HepG2 (cell line): ENCODE measurements at regions not wholly inside any gene's neighbourhood (a gene's known extent, or its start where the extent isn't known, plus 50 kb on each side); places are given as distances from the start of the nearest gene placed in this dataset.

Experiments used
- ATAC-seq: fragments of 200-7000 bp; cut with Tn5 transposase; 3 replicates; pipeline ENCODE4 v1.9.1; 2020; ENCODE audit warnings: mild to moderate bottlenecking, moderate library complexity
- BruUV-seq: library from RNA; stranded (reverse); fragments of 400-500 nt; replicated peaks from 2 replicates; lab custom pipeline; 2021; lab: Mats Ljungman, UMichigan
- CTCF ChIA-PET: fragments of 300-600 bp; formaldehyde crosslinking; extraction: SDS; loops from one replicate; lab custom pipeline; 2021; ENCODE audit warnings: low total read pairs, inconsistent platforms, low intra/inter-chr PET ratio; lab: Yijun Ruan, JAX
- POLR2A ChIA-PET: fragments of 350-600 bp; sonication (Branson Sonifier 250); formaldehyde crosslinking; loops from one replicate; lab custom pipeline; 2020; ENCODE audit warnings: antibody characterized with exemption, inconsistent platforms; lab: Yijun Ruan, JAX
- DNase-seq: peaks from one replicate; pipeline ENCODE4 v3.0.0-alpha.2; 2015; ENCODE audit warnings: low spot score
- FAIRE-seq: peaks from 3 replicates; lab custom pipeline; 2011; peaks lifted over from hg19 to GRCh38; lab: Jason Lieb, UNC
- H2AFZ ChIP-seq: one replicate; pipeline ENCODE4 v1.6.1; 2011; ENCODE audit warnings: low read length, inconsistent platforms
- H3K27ac ChIP-seq: fragments of 300-600 bp; 3 replicates; pipeline ENCODE4 v1.8.0; 2011; ENCODE audit warnings: mixed run types, mild to moderate bottlenecking, mixed read lengths, low read length, inconsistent platforms; ENCODE audit not compliant: insufficient read depth; ENCODE audit errors: extremely low read length
- H3K27me3 ChIP-seq, 2 experiments: fragments of 200-600 bp in 1 of 2; 2 replicates in 1 of 2; 3 replicates in 1 of 2; pipeline versions ENCODE4 v1.6.0 to v1.8.0; 2011; ENCODE audit warnings: low read length in 2 of 2, mild to moderate bottlenecking in 2 of 2, moderate library complexity in 2 of 2, inconsistent platforms in 1 of 2; ENCODE audit not compliant: insufficient read depth in 2 of 2, control insufficient read depth in 1 of 2
- H3K36me3 ChIP-seq, 2 experiments: fragments of 200-600 bp in 1 of 2; replicated peaks in 1 of 2; 2 replicates in 1 of 2; 3 replicates in 1 of 2; pipeline versions ENCODE4 v1.5.1 to v1.8.0; 2011; ENCODE audit warnings: low read length in 2 of 2, inconsistent platforms in 1 of 2; ENCODE audit not compliant: insufficient read depth in 2 of 2, control insufficient read depth in 1 of 2
- H3K4me1 ChIP-seq: 2 replicates; pipeline ENCODE4 v1.5.1; 2012; ENCODE audit warnings: low read length, inconsistent platforms; ENCODE audit not compliant: insufficient read depth
- H3K4me2 ChIP-seq: 2 replicates; pipeline ENCODE4 v1.6.0; 2011; ENCODE audit warnings: low read depth, low read length, inconsistent platforms
- H3K4me3 ChIP-seq, 3 experiments: fragments of 200-600 bp in 1 of 3; sonication (generic), shearing (Covaris generic) in 1 of 3; replicated peaks in 1 of 3; 2 replicates each; pipeline ENCODE4 v1.5.1; 2011 to 2016; ENCODE audit warnings: low read length in 3 of 3, inconsistent platforms in 2 of 3, low read depth in 2 of 3, mild to moderate bottlenecking in 2 of 3, control low read depth in 1 of 3, mixed read lengths in 1 of 3; ENCODE audit not compliant: insufficient read depth in 1 of 3
- H3K79me2 ChIP-seq: one replicate; pipeline ENCODE4 v1.6.1; 2011; ENCODE audit warnings: low read length, inconsistent platforms; ENCODE audit not compliant: insufficient read depth
- H3K9ac ChIP-seq: 2 replicates; pipeline ENCODE4 v1.6.0; 2011; ENCODE audit warnings: mild to moderate bottlenecking, low read depth, low read length, inconsistent platforms; ENCODE audit not compliant: insufficient read depth
- H3K9me3 ChIP-seq: 2 replicates; pipeline ENCODE4 v1.5.1; 2012; ENCODE audit warnings: mild to moderate bottlenecking, low read length
- H4K20me1 ChIP-seq: 2 replicates; pipeline ENCODE4 v1.6.0; 2011; ENCODE audit warnings: inconsistent platforms, mild to moderate bottlenecking, low read length, moderate library complexity; ENCODE audit not compliant: insufficient read depth
- ATF7 ChIP-seq, 2 experiments: fragments of 450-650 bp in 1 of 2; sonication (generic) in 1 of 2; formaldehyde crosslinking in 1 of 2; IDR thresholded peaks; 2 replicates each; pipeline versions ENCODE4 v1.4.0 to v1.6.1; 2016 to 2020; ENCODE audit warnings: antibody characterized with exemption in 1 of 2, mild to moderate bottlenecking in 1 of 2, missing genetic modification reagents in 1 of 2
- DDIT3 ChIP-seq: sonication (generic); formaldehyde crosslinking; IDR thresholded peaks from 2 replicates; pipeline ENCODE4 v1.4.0; 2020; ENCODE audit warnings: mild to moderate bottlenecking, missing genetic modification reagents
- GMEB2 ChIP-seq: IDR thresholded peaks from 2 replicates; pipeline ENCODE4 v1.6.1; 2016; ENCODE audit warnings: missing biosample characterization, missing genetic modification reagents, low read depth
- GTF2F1 ChIP-seq: fragments of 150-350 bp; IDR thresholded peaks from 2 replicates; pipeline ENCODE4 v1.6.1; 2014; ENCODE audit warnings: low read length
- KMT2B ChIP-seq: IDR thresholded peaks from 2 replicates; pipeline ENCODE4 v1.6.1; 2016; ENCODE audit warnings: missing genetic modification reagents, missing compliant biosample characterization
- MAZ ChIP-seq, 2 experiments: sonication (generic) in 1 of 2; formaldehyde crosslinking in 1 of 2; IDR thresholded peaks; 2 replicates each; pipeline versions ENCODE4 v1.5.0 to v1.6.1; 2012 to 2020; ENCODE audit warnings: low read depth in 2 of 2, mild to moderate bottlenecking in 2 of 2, borderline replicate concordance in 1 of 2, improper control_type of control experiment in 1 of 2, low read length in 1 of 2, missing genetic modification reagents in 1 of 2, moderate library complexity in 1 of 2
- MEF2D ChIP-seq: sonication (generic); formaldehyde crosslinking; IDR thresholded peaks from 2 replicates; pipeline ENCODE4 v1.5.1; 2020; ENCODE audit warnings: mild to moderate bottlenecking, missing genetic modification reagents
- MIER2 ChIP-seq: IDR thresholded peaks from 2 replicates; pipeline ENCODE4 v1.6.1; 2016; ENCODE audit warnings: missing biosample characterization, missing genetic modification reagents
- PHF20 ChIP-seq: sonication (generic); formaldehyde crosslinking; IDR thresholded peaks from 2 replicates; pipeline ENCODE4 v1.5.0; 2020; ENCODE audit warnings: mild to moderate bottlenecking, missing genetic modification reagents
- PHF21A ChIP-seq: sonication (generic); formaldehyde crosslinking; IDR thresholded peaks from 2 replicates; pipeline ENCODE4 v1.5.0; 2020; ENCODE audit warnings: mild to moderate bottlenecking, missing genetic modification reagents
- SATB2 ChIP-seq: sonication (generic); formaldehyde crosslinking; IDR thresholded peaks from 2 replicates; pipeline ENCODE4 v1.5.0; 2020; ENCODE audit warnings: missing genetic modification reagents
- SMAD9 ChIP-seq: sonication (generic); formaldehyde crosslinking; IDR thresholded peaks from 2 replicates; pipeline ENCODE4 v1.5.1; 2020; ENCODE audit warnings: mild to moderate bottlenecking, missing genetic modification reagents
- ZFP36 ChIP-seq: fragments of 150-350 bp; IDR thresholded peaks from 2 replicates; pipeline ENCODE4 v1.6.1; 2018; ENCODE audit warnings: borderline replicate concordance, low read length, low read depth; ENCODE audit not compliant: partially characterized antibody
- ZNF224 ChIP-seq: sonication (generic); formaldehyde crosslinking; IDR thresholded peaks from 2 replicates; pipeline ENCODE4 v1.5.0; 2020; ENCODE audit warnings: mild to moderate bottlenecking, missing genetic modification reagents
- ZNF264 ChIP-seq: sonication (generic); formaldehyde crosslinking; IDR thresholded peaks from 2 replicates; pipeline ENCODE4 v1.4.0; 2020; ENCODE audit warnings: missing genetic modification reagents
- ZNF367 ChIP-seq: sonication (generic); formaldehyde crosslinking; IDR thresholded peaks from 2 replicates; pipeline ENCODE4 v1.4.0; 2020; ENCODE audit warnings: missing genetic modification reagents, borderline replicate concordance
- ZNF44 ChIP-seq: sonication (generic); formaldehyde crosslinking; IDR thresholded peaks from 2 replicates; pipeline ENCODE4 v1.5.1; 2020; ENCODE audit warnings: mild to moderate bottlenecking, missing genetic modification reagents
- ZNF546 ChIP-seq: sonication (generic); formaldehyde crosslinking; conservative IDR thresholded peaks from 2 replicates; pipeline ENCODE4 v1.8.1; 2023; ENCODE audit warnings: mild to moderate bottlenecking, missing genetic modification reagents
- ZNF790 ChIP-seq: sonication (generic); formaldehyde crosslinking; IDR thresholded peaks from 2 replicates; pipeline ENCODE4 v1.8.0; 2022; ENCODE audit warnings: missing genetic modification reagents, mild to moderate bottlenecking, borderline replicate concordance
- WGBS: methylation state at CpG from one replicate; pipeline ENCODE4 v1.1.6; 2017; ENCODE audit warnings: low lambda C conversion rate; 5-methylcytosine and 5-hydroxymethylcytosine counted together
- in situ Hi-C: cut with HindIII; loops from 2 replicates; pipeline ENCODE4 v1.10.0; 2017; ENCODE audit warnings: low pct_unique_long_range_greater_than_20kb; ENCODE audit not compliant: extremely low pct_ligation_motif_present
- intact Hi-C: fragments of 100-400 bp; cut with micrococcal nuclease; formaldehyde crosslinking; loops from one replicate; pipeline ENCODE4 v1.10.0; 2022; ENCODE audit not compliant: unreplicated experiment
- TF ChIP-seq, protein P1 (sequence below): sonication (generic); formaldehyde crosslinking; IDR thresholded peaks from 2 replicates; pipeline ENCODE4 v1.4.0; 2020; ENCODE audit warnings: missing genetic modification reagents, borderline replicate concordance

DNA sequence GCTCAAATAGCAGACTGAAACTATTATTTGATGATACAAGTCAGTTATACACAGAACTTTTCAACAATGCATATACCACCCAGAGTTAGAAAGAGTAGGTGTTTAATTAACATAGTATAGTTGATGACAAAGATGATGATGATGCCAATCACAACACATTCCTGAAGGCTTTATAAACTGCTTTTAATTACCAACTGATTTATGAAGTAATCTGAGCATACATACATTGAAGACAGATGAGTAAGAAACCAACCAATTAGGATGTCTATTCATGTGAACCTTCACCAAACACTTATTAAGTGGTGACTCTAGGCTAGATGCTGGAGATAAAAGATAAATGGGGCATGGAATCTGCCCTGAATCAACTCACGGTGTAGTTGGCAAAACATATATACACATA lies 600.9 kb upstream of the FLRT2 start:
- ChIA-PET POLR2A (no interaction called here), CTCF (no interaction called here)
- Histone ChIP-seq H3K9ac (no peak overlapping the region), H3K27ac (no peak overlapping the region), H3K27me3 (no peaks in the 10 kb centered on the region), H3K9me3 (peaks cover 89% of the 10 kb centered on the region), H2AFZ (no peak overlapping the region), H4K20me1 (no peaks in the 10 kb centered on the region), H3K79me2 (no peaks in the 10 kb centered on the region), H3K36me3 (no peaks in the 10 kb centered on the region), H3K4me3 (no peak overlapping the region), H3K4me2 (no peak overlapping the region), H3K4me1 (no peaks in the 10 kb centered on the region)
- no peak for FAIRE-seq
- in situ Hi-C loops, result no loop called here
- WGBS, result 0% methylated on average over 1 of the region's 1 CpG
- ATAC-seq, result no peak
- intact Hi-C loops, result no loop called here
- no peak for DNase-seq
- BruUV-seq, result no TSS peak
- TF ChIP-seq ZNF367 (no peak), PHF20 (CRISPR knock-in tag) (no peak), ATF7 (IDR thresholded peaks at IDR 0.05) (no peak), ATF7 (CRISPR knock-in tag; IDR thresholded peaks at IDR 0.05) (no peak), DDIT3 (CRISPR knock-in tag) (no peak), ZNF790 (CRISPR knock-in tag) (no peak), MAZ (IDR thresholded peaks at IDR 0.05; ENCODE audit: borderline replicate concordance, low read depth, low read length) (no peak), MAZ (CRISPR knock-in tag; IDR thresholded peaks at IDR 0.05; ENCODE audit: low read depth) (no peak), ZNF224 (CRISPR knock-in tag) (no peak), ZNF44 (CRISPR knock-in tag) (no peak), ZNF264 (CRISPR knock-in tag) (no peak), GTF2F1 (no peak), MIER2 (CRISPR knock-in tag) (no peak), GMEB2 (CRISPR knock-in tag) (no peak), SMAD9 (CRISPR knock-in tag) (no peak), SATB2 (CRISPR knock-in tag) (no peak), PHF21A (CRISPR knock-in tag) (no peak), ZNF546 (CRISPR knock-in tag) (no peak), ZFP36 (no peak), MEF2D (no peak), KMT2B (CRISPR knock-in tag) (no peak)
- TF ChIP-seq, protein P1, sequence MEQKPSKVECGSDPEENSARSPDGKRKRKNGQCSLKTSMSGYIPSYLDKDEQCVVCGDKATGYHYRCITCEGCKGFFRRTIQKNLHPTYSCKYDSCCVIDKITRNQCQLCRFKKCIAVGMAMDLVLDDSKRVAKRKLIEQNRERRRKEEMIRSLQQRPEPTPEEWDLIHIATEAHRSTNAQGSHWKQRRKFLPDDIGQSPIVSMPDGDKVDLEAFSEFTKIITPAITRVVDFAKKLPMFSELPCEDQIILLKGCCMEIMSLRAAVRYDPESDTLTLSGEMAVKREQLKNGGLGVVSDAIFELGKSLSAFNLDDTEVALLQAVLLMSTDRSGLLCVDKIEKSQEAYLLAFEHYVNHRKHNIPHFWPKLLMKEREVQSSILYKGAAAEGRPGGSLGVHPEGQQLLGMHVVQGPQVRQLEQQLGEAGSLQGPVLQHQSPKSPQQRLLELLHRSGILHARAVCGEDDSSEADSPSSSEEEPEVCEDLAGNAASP, result no peak
